ENCODE measurements at regions not wholly inside any gene's neighbourhood (a gene's known extent, or its start where the extent isn't known, plus 50 kb on each side); places are given as distances from the start of the nearest gene placed in this dataset.

DNA sequence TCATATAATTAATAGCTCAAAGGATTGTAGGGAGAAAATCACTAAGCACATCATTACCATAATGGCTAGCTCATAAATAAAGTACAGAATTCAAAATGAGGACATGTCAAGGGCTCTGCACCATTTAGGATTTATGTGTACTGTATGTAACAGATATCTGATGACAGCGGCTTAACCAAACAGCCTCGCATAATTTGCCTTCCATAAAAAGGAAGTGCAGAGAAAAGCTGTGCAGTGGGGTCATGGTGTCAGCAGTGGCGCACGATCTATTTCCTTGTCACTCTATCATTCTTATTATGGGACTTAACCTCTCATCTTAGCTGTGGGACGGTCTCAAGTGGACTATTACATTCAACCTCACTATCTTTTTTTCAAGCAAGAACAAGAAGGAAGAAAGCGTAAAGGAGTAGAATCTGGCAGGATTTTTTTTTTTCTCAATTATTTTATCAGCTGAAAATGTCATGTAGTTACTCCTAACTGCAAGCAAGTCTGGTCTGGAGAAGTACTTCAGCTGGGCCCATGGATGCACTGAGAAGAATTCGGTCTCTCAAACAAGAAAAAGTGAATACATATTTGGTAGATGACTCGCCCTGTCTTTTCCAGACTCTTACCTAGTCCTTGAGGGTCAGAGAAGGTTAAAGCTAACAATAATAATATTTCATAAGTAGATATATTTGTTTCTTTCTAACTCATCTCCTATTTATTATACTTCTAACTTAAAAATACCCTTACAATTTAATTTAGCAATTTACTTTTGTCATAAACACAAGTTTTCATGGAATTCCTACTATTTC is 94.6 kb downstream of the COX18 start:
- no peaks in the 10 kb centered on the region for H3K4me1 ChIP-seq (ENCODE audit: control insufficient read depth in 3 of 3, insufficient read depth in 3 of 3, low read length in 3 of 3)
- H3K9me3 ChIP-seq (ENCODE audit: control insufficient read depth in 3 of 3, low read length in 3 of 3) = peaks cover 0 to 2% (median 0%) of the 10 kb centered on the region in 3 donors
- no peak overlapping the region for H3K27ac ChIP-seq (ENCODE audit: low read depth, low read length)
- no peak overlapping the region for H3K9ac ChIP-seq (ENCODE audit: low read depth in 1 of 3, low read length in 3 of 3)
- H3K27me3 ChIP-seq (ENCODE audit: control insufficient read depth in 3 of 3, insufficient read depth in 3 of 3, low read length in 3 of 3) = no peaks in the 10 kb centered on the region
- H3K36me3 ChIP-seq (ENCODE audit: control insufficient read depth in 3 of 3, insufficient read depth in 3 of 3, low read length in 3 of 3) = no peaks in the 10 kb centered on the region
- H3K4me3 ChIP-seq (ENCODE audit: low read length in 3 of 3) = no peak overlapping the region

- no peak overlapping the region for H3K9ac ChIP-seq (ENCODE audit: low read depth in 1 of 3, low read length in 3 of 3)
- no peak overlapping the region for H3K27ac ChIP-seq (ENCODE audit: low read depth, low read length)
- no peaks in the 10 kb centered on the region for H3K36me3 ChIP-seq (ENCODE audit: control insufficient read depth in 3 of 3, insufficient read depth in 3 of 3, low read length in 3 of 3)
- peaks cover 0 to 2% (median 0%) of the 10 kb centered on the region in 3 donors for H3K9me3 ChIP-seq (ENCODE audit: control insufficient read depth in 3 of 3, low read length in 3 of 3)
- no peak overlapping the region for H3K4me3 ChIP-seq (ENCODE audit: low read length in 3 of 3)
- H3K4me1 ChIP-seq (ENCODE audit: control insufficient read depth in 3 of 3, insufficient read depth in 3 of 3, low read length in 3 of 3) = no peaks in the 10 kb centered on the region
- no peaks in the 10 kb centered on the region for H3K27me3 ChIP-seq (ENCODE audit: control insufficient read depth in 3 of 3, insufficient read depth in 3 of 3, low read length in 3 of 3)
These were observed 97.9 kb downstream of the COX18 start for GRCh38 chr4:72971572-72971971.

GRCh38 chr4:72970756-72971155 is 98.8 kb downstream of the COX18 start:
- Histone ChIP-seq H3K4me3 (ENCODE audit: low read length in 3 of 3) (no peak overlapping the region), H3K27ac (ENCODE audit: low read depth, low read length) (no peak overlapping the region), H3K36me3 (ENCODE audit: control insufficient read depth in 3 of 3, insufficient read depth in 3 of 3, low read length in 3 of 3) (no peaks in the 10 kb centered on the region), H3K27me3 (ENCODE audit: control insufficient read depth in 3 of 3, insufficient read depth in 3 of 3, low read length in 3 of 3) (no peaks in the 10 kb centered on the region), H3K9ac (ENCODE audit: low read depth in 1 of 3, low read length in 3 of 3) (no peak overlapping the region), H3K4me1 (ENCODE audit: control insufficient read depth in 3 of 3, insufficient read depth in 3 of 3, low read length in 3 of 3) (no peaks in the 10 kb centered on the region), H3K9me3 (ENCODE audit: control insufficient read depth in 3 of 3, low read length in 3 of 3) (peaks cover 0 to 2% (median 0%) of the 10 kb centered on the region in 3 donors)

GRCh38 chr4:72969976-72970375 is 99.5 kb downstream of the COX18 start:
- Histone ChIP-seq H3K4me1 (ENCODE audit: control insufficient read depth in 3 of 3, insufficient read depth in 3 of 3, low read length in 3 of 3) (no peaks in the 10 kb centered on the region), H3K27ac (ENCODE audit: low read depth, low read length) (no peak overlapping the region), H3K27me3 (ENCODE audit: control insufficient read depth in 3 of 3, insufficient read depth in 3 of 3, low read length in 3 of 3) (no peaks in the 10 kb centered on the region), H3K9me3 (ENCODE audit: control insufficient read depth in 3 of 3, low read length in 3 of 3) (peaks cover 0 to 2% (median 0%) of the 10 kb centered on the region in 3 donors), H3K9ac (ENCODE audit: low read depth in 1 of 3, low read length in 3 of 3) (no peak overlapping the region), H3K36me3 (ENCODE audit: control insufficient read depth in 3 of 3, insufficient read depth in 3 of 3, low read length in 3 of 3) (no peaks in the 10 kb centered on the region), H3K4me3 (ENCODE audit: low read length in 3 of 3) (no peak overlapping the region)

GRCh38 chr4:72966652-72967051 is 102.9 kb downstream of the COX18 start:
- no peaks in the 10 kb centered on the region for H3K4me1 ChIP-seq (ENCODE audit: control insufficient read depth in 3 of 3, insufficient read depth in 3 of 3, low read length in 3 of 3)
- no peaks in the 10 kb centered on the region for H3K36me3 ChIP-seq (ENCODE audit: control insufficient read depth in 3 of 3, insufficient read depth in 3 of 3, low read length in 3 of 3)
- no peaks in the 10 kb centered on the region for H3K9me3 ChIP-seq (ENCODE audit: control insufficient read depth in 3 of 3, low read length in 3 of 3)
- H3K27me3 ChIP-seq (ENCODE audit: control insufficient read depth in 3 of 3, insufficient read depth in 3 of 3, low read length in 3 of 3) = no peaks in the 10 kb centered on the region
- no peak overlapping the region for H3K27ac ChIP-seq (ENCODE audit: low read depth, low read length)
- no peak overlapping the region for H3K9ac ChIP-seq (ENCODE audit: low read depth in 1 of 3, low read length in 3 of 3)
- no peak overlapping the region for H3K4me3 ChIP-seq (ENCODE audit: low read length in 3 of 3)

GRCh38 chr4:72959411-72959810 is 110.1 kb downstream of the COX18 start:
- H3K4me3 ChIP-seq (ENCODE audit: low read length in 3 of 3) = no peak overlapping the region
- H3K4me1 ChIP-seq (ENCODE audit: control insufficient read depth in 3 of 3, insufficient read depth in 3 of 3, low read length in 3 of 3) = no peaks in the 10 kb centered on the region
- no peaks in the 10 kb centered on the region for H3K9me3 ChIP-seq (ENCODE audit: control insufficient read depth in 3 of 3, low read length in 3 of 3)
- no peak overlapping the region for H3K9ac ChIP-seq (ENCODE audit: low read depth in 1 of 3, low read length in 3 of 3)
- no peak overlapping the region for H3K27ac ChIP-seq (ENCODE audit: low read depth, low read length)
- H3K27me3 ChIP-seq (ENCODE audit: control insufficient read depth in 3 of 3, insufficient read depth in 3 of 3, low read length in 3 of 3) = no peaks in the 10 kb centered on the region
- no peaks in the 10 kb centered on the region for H3K36me3 ChIP-seq (ENCODE audit: control insufficient read depth in 3 of 3, insufficient read depth in 3 of 3, low read length in 3 of 3)

DNA sequence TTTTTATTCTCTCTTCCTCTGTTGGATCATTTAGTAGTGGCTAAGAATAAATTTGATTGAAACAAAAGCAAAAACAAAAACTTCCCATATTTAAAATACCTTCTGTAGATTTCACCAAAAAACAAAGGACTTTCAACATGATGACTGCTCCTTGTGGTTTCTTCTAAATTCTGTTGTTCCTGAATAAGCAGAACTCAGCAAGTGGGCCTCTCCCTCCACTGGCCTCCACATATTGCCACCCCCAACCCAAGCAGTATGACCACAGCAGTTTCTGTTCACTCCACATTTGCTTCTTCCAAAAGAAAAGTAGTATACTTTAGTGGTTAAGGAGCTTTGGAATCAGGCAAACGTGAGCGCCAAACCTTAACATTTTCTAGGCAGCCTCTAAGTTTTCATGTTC is 114.7 kb downstream of the COX18 start:
- Histone ChIP-seq H3K9me3 (ENCODE audit: control insufficient read depth in 3 of 3, low read length in 3 of 3) (no peaks in the 10 kb centered on the region), H3K4me1 (ENCODE audit: control insufficient read depth in 3 of 3, insufficient read depth in 3 of 3, low read length in 3 of 3) (no peaks in the 10 kb centered on the region), H3K4me3 (ENCODE audit: low read length in 3 of 3) (no peak overlapping the region), H3K9ac (ENCODE audit: low read depth in 1 of 3, low read length in 3 of 3) (no peak overlapping the region), H3K27me3 (ENCODE audit: control insufficient read depth in 3 of 3, insufficient read depth in 3 of 3, low read length in 3 of 3) (no peaks in the 10 kb centered on the region), H3K36me3 (ENCODE audit: control insufficient read depth in 3 of 3, insufficient read depth in 3 of 3, low read length in 3 of 3) (no peaks in the 10 kb centered on the region), H3K27ac (ENCODE audit: low read depth, low read length) (no peak overlapping the region)

- H3K27me3 ChIP-seq (ENCODE audit: control insufficient read depth in 3 of 3, insufficient read depth in 3 of 3, low read length in 3 of 3) = no peaks in the 10 kb centered on the region
- H3K9ac ChIP-seq (ENCODE audit: low read depth in 1 of 3, low read length in 3 of 3) = no peak overlapping the region
- H3K9me3 ChIP-seq (ENCODE audit: control insufficient read depth in 3 of 3, low read length in 3 of 3) = no peaks in the 10 kb centered on the region
- no peaks in the 10 kb centered on the region for H3K36me3 ChIP-seq (ENCODE audit: control insufficient read depth in 3 of 3, insufficient read depth in 3 of 3, low read length in 3 of 3)
- no peak overlapping the region for H3K27ac ChIP-seq (ENCODE audit: low read depth, low read length)
- no peak overlapping the region for H3K4me3 ChIP-seq (ENCODE audit: low read length in 3 of 3)
- H3K4me1 ChIP-seq (ENCODE audit: control insufficient read depth in 3 of 3, insufficient read depth in 3 of 3, low read length in 3 of 3) = no peaks in the 10 kb centered on the region
These were observed 115.9 kb downstream of the COX18 start for GRCh38 chr4:72953571-72953970.

GRCh38 chr4:72951628-72952027 is 117.9 kb downstream of the COX18 start:
- Histone ChIP-seq H3K4me1 (ENCODE audit: control insufficient read depth in 3 of 3, insufficient read depth in 3 of 3, low read length in 3 of 3) (no peaks in the 10 kb centered on the region), H3K9ac (ENCODE audit: low read depth in 1 of 3, low read length in 3 of 3) (no peak overlapping the region), H3K9me3 (ENCODE audit: control insufficient read depth in 3 of 3, low read length in 3 of 3) (no peaks in the 10 kb centered on the region), H3K4me3 (ENCODE audit: low read length in 3 of 3) (no peak overlapping the region), H3K36me3 (ENCODE audit: control insufficient read depth in 3 of 3, insufficient read depth in 3 of 3, low read length in 3 of 3) (no peaks in the 10 kb centered on the region), H3K27ac (ENCODE audit: low read depth, low read length) (no peak overlapping the region), H3K27me3 (ENCODE audit: control insufficient read depth in 3 of 3, insufficient read depth in 3 of 3, low read length in 3 of 3) (no peaks in the 10 kb centered on the region)

- H3K4me3 ChIP-seq (ENCODE audit: low read length in 3 of 3) = no peak overlapping the region
- no peaks in the 10 kb centered on the region for H3K4me1 ChIP-seq (ENCODE audit: control insufficient read depth in 3 of 3, insufficient read depth in 3 of 3, low read length in 3 of 3)
- H3K9me3 ChIP-seq (ENCODE audit: control insufficient read depth in 3 of 3, low read length in 3 of 3) = no peaks in the 10 kb centered on the region
- H3K9ac ChIP-seq (ENCODE audit: low read depth in 1 of 3, low read length in 3 of 3) = no peak overlapping the region
- H3K36me3 ChIP-seq (ENCODE audit: control insufficient read depth in 3 of 3, insufficient read depth in 3 of 3, low read length in 3 of 3) = no peaks in the 10 kb centered on the region
- no peak overlapping the region for H3K27ac ChIP-seq (ENCODE audit: low read depth, low read length)
- no peaks in the 10 kb centered on the region for H3K27me3 ChIP-seq (ENCODE audit: control insufficient read depth in 3 of 3, insufficient read depth in 3 of 3, low read length in 3 of 3)
These were observed 118.4 kb downstream of the COX18 start for GRCh38 chr4:72951147-72951546.

All from skeletal muscle tissue (tissue), 3 donors.